ENCODE measurements at regions not wholly inside any gene's neighbourhood (a gene's known extent, or its start where the extent isn't known, plus 50 kb on each side); places are given as distances from the start of the nearest gene placed in this dataset.

- no peaks in the 10 kb centered on the region for H3K36me3 Mint-ChIP-seq (ENCODE audit: low read depth)
- ATAC-seq (ENCODE audit: low read depth): no peak
- intact Hi-C loops (cut with micrococcal nuclease): no loop called here
- peaks cover 4% of the 10 kb centered on the region for H3K27me3 Mint-ChIP-seq
- DNase-seq: no peak
- ChIA-PET CTCF (no interaction called here), POLR2A (no interaction called here)
- no peak overlapping the region for H3K4me3 Mint-ChIP-seq
- no peak for TF ChIP-seq CTCF (IDR thresholded peaks at IDR 0.05)
- no peaks in the 10 kb centered on the region for H3K9me3 Mint-ChIP-seq
- H3K27ac Mint-ChIP-seq: no peak overlapping the region
- H3K4me1 Mint-ChIP-seq: no peaks in the 10 kb centered on the region
Measured at GRCh38 chr15:93288728-93289294, 199.8 kb upstream of the RGMA start.

GRCh38 chr15:93286446-93286845 lies 197.4 kb upstream of the RGMA start:
- ChIA-PET POLR2A (no interaction called here), CTCF (no interaction called here)
- no peaks in the 10 kb centered on the region for H3K9me3 Mint-ChIP-seq
- ATAC-seq (ENCODE audit: low read depth) (no peak), DNase-seq (no peak)
- H3K27ac Mint-ChIP-seq: no peak overlapping the region
- no peaks in the 10 kb centered on the region for H3K4me1 Mint-ChIP-seq
- no peaks in the 10 kb centered on the region for H3K36me3 Mint-ChIP-seq (ENCODE audit: low read depth)
- peaks cover 4% of the 10 kb centered on the region for H3K27me3 Mint-ChIP-seq
- no peak overlapping the region for H3K4me3 Mint-ChIP-seq
- TF ChIP-seq CTCF (IDR thresholded peaks at IDR 0.05): no peak
- intact Hi-C loops (cut with micrococcal nuclease): no loop called here

- POLR2A ChIA-PET: no interaction called here
- ATAC-seq (ENCODE audit: low read depth): no peak
- H3K27ac Mint-ChIP-seq: no peak overlapping the region
Measured at GRCh38 chr15:93283854-93284253, 194.8 kb upstream of the RGMA start.

GRCh38 chr15:93282808-93283207 lies 193.8 kb upstream of the RGMA start:
- ATAC-seq (ENCODE audit: low read depth) (no peak), DNase-seq (no peak)
- no peak overlapping the region for H3K27ac Mint-ChIP-seq
- intact Hi-C loops (cut with micrococcal nuclease): no loop called here
- H3K4me3 Mint-ChIP-seq: no peak overlapping the region
- H3K36me3 Mint-ChIP-seq (ENCODE audit: low read depth): no peaks in the 10 kb centered on the region
- CTCF ChIA-PET: no interaction called here
- H3K9me3 Mint-ChIP-seq: no peaks in the 10 kb centered on the region
- no peak for TF ChIP-seq CTCF (IDR thresholded peaks at IDR 0.05)
- peaks cover 8% of the 10 kb centered on the region for H3K27me3 Mint-ChIP-seq
- POLR2A ChIA-PET: no interaction called here
- no peaks in the 10 kb centered on the region for H3K4me1 Mint-ChIP-seq

More at GRCh38 chr15:93283854-93284253, 194.8 kb upstream of the RGMA start:
- intact Hi-C loops (cut with micrococcal nuclease): no loop called here
- Mint-ChIP-seq H3K9me3 (no peaks in the 10 kb centered on the region), H3K36me3 (ENCODE audit: low read depth) (no peaks in the 10 kb centered on the region), H3K27me3 (peaks cover 8% of the 10 kb centered on the region), H3K4me3 (no peak overlapping the region), H3K4me1 (no peaks in the 10 kb centered on the region)
- no peak for TF ChIP-seq CTCF (IDR thresholded peaks at IDR 0.05)
- CTCF ChIA-PET: no interaction called here
- DNase-seq: no peak

- ChIA-PET POLR2A (no interaction called here), CTCF (no interaction called here)
- H3K36me3 Mint-ChIP-seq (ENCODE audit: low read depth): no peaks in the 10 kb centered on the region
- DNase-seq (no peak), ATAC-seq (ENCODE audit: low read depth) (no peak)
- H3K4me1 Mint-ChIP-seq: no peaks in the 10 kb centered on the region
- H3K27ac Mint-ChIP-seq: no peak overlapping the region
- intact Hi-C loops (cut with micrococcal nuclease): no loop called here
- TF ChIP-seq CTCF (IDR thresholded peaks at IDR 0.05): no peak
- H3K9me3 Mint-ChIP-seq: no peaks in the 10 kb centered on the region
- no peak overlapping the region for H3K4me3 Mint-ChIP-seq
- peaks cover 4% of the 10 kb centered on the region for H3K27me3 Mint-ChIP-seq
Measured at GRCh38 chr15:93278783-93279182, 189.8 kb upstream of the RGMA start.

All from activated B cell treated with CpG ODN at 0.5 μM for 24 hours (primary cell).